ENCODE measurements at regions not wholly inside any gene's neighbourhood (a gene's known extent, or its start where the extent isn't known, plus 50 kb on each side); places are given as distances from the start of the nearest gene placed in this dataset.
A peak's percentile ranks its signal among the peaks of the same experiment; 100 is the strongest.

GRCh38 chr20:60107621-60108390, 149.6 kb downstream of the CDH26 start:
- TF ChIP-seq CTCF (IDR thresholded peaks at IDR 0.05): no peak
- H3K27ac ChIP-seq: no peak overlapping the region

GRCh38 chr20:60108397-60108796, 150.2 kb downstream of the CDH26 start:
- no peak for TF ChIP-seq CTCF (IDR thresholded peaks at IDR 0.05)
- no peak for ATAC-seq
- Histone ChIP-seq H3K27me3 (peaks cover 0 to 9% (median 0%) of the 10 kb centered on the region in 7 donors), H3K4me1 (peaks cover 0 to 16% (median 0%) of the 10 kb centered on the region in 9 donors), H3K27ac (no peak overlapping the region), H3K4me3 (no peak overlapping the region), H3K9me3 (no peaks in the 10 kb centered on the region), H3K36me3 (no peaks in the 10 kb centered on the region)
- intact Hi-C loops (cut with DNase I): no loop called here
- DNase-seq: no peak
- 86 to 90% methylated on average over 5 of the region's 5 CpGs for WGBS, 2 donors

More at GRCh38 chr20:60107621-60108390, 149.6 kb downstream of the CDH26 start:
- Histone ChIP-seq H3K27me3 (peaks cover 0 to 13% (median 0%) of the 10 kb centered on the region in 7 donors), H3K4me1 (peaks cover 0 to 15% (median 0%) of the 10 kb centered on the region in 9 donors), H3K9me3 (no peaks in the 10 kb centered on the region), H3K36me3 (no peaks in the 10 kb centered on the region), H3K4me3 (no peak overlapping the region)
- 60 to 62% methylated on average over 10 of the region's 10 CpGs for WGBS, 2 donors
- intact Hi-C loops (cut with DNase I): no loop called here
- no peak for DNase-seq
- ATAC-seq: no peak

GRCh38 chr20:60113024-60113724, 155.0 kb downstream of the CDH26 start:
- intact Hi-C loops (cut with DNase I): no loop called here
- H3K27ac ChIP-seq: no peak overlapping the region
- WGBS, 2 donors: 83 to 88% methylated on average over 11 of the region's 11 CpGs
- no peaks in the 10 kb centered on the region for H3K9me3 ChIP-seq
- ATAC-seq (peak in 3 of 8 donors; percentile 26 to 47 (median 46)), DNase-seq (no peak)
- H3K36me3 ChIP-seq: no peaks in the 10 kb centered on the region
- TF ChIP-seq CTCF (IDR thresholded peaks at IDR 0.05): no peak
- peaks cover 0 to 41% (median 5%) of the 10 kb centered on the region in 9 donors for H3K4me1 ChIP-seq
- H3K27me3 ChIP-seq: peaks cover 0 to 8% (median 0%) of the 10 kb centered on the region in 7 donors
- H3K4me3 ChIP-seq: no peak overlapping the region

GRCh38 chr20:60113771-60114170, 155.5 kb downstream of the CDH26 start:
- Histone ChIP-seq H3K36me3 (no peaks in the 10 kb centered on the region), H3K4me3 (no peak overlapping the region), H3K27me3 (peaks cover 0 to 8% (median 0%) of the 10 kb centered on the region in 7 donors), H3K4me1 (peaks cover 0 to 41% (median 5%) of the 10 kb centered on the region in 9 donors), H3K9me3 (no peaks in the 10 kb centered on the region), H3K27ac (no peak overlapping the region)
- WGBS, 2 donors: 83 to 84% methylated on average over 6 of the region's 6 CpGs
- TF ChIP-seq CTCF (IDR thresholded peaks at IDR 0.05): no peak
- ATAC-seq (peak in 1 of 8 donors; percentile 28), DNase-seq (no peak)
- intact Hi-C loops (cut with DNase I): no loop called here

Data from heart right ventricle (tissue), 16 donors.